Activated CD4-positive, alpha-beta T cell treated with anti-CD3 and anti-CD28 coated beads for 1 hour (primary cell): ENCODE measurements at regions not wholly inside any gene's neighbourhood (a gene's known extent, or its start where the extent isn't known, plus 50 kb on each side); places are given as distances from the start of the nearest gene placed in this dataset.
"Not testable (repeated sequence)": the region's sequence is repeated elsewhere in the genome, so short reads cannot be mapped to it uniquely, and the experiment has no call there.

Experiments used
- DNase-seq: peaks from one replicate; pipeline ENCODE4 v3.0.0-alpha.2; 2020

DNA sequence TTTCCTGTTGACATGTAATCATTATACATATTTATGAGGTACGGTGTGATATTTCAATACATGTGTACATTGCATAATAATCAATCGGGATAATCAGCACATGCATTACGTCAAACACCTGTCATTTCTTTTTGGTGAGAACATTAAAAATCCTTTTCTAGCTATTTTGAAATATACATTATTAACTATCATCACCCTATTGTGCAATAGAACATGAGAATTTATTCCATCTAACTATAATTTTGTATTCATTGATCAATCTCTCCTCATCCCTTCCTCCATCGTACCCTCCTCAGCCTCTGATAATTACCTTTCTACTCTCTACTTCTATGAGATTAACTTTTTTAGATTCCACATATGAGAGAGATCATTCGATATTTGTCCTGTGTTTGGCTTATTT, 170.9 kb upstream of the GHR start:
- no peak for DNase-seq

DNA sequence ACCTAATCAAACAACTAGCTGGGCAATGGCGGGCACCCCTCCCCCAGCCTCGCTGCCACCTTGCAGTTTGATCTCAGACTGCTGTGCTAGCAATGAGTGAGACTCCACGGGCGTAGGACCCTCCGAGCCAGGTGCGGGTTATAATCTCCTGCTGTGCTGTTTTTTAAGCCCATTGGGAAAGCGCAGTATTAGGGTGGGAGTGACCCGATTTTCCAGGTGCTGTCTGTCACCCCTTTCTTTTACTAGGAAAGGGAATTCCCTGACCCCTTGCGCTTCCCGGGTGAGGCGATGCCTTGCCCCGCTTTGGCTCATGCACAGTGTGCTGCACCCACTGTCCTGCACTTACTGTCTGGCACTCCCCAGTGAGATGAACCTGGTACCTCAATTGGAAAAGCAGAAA, 163.3 kb upstream of the GHR start:
- not testable (repeated sequence) for DNase-seq

DNA sequence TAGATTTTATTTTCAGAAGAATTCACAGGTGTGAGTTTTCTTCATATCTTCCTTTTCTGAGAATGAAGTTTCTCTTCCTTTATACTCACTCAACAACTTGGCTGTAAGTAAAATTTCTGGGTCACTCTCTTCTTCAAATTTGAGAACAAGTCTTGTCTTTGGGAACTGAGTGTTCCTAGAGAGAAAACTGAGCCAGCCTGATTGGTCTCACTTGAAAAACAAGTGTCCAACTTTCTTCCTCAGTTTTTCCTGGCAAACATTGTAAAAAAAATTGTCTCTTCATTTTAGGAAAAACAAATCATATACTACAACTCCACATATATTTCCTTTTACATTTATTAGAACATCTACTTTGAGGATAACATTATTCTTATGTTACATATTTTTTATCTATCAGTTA, 156.1 kb upstream of the GHR start:
- no peak for DNase-seq

DNA sequence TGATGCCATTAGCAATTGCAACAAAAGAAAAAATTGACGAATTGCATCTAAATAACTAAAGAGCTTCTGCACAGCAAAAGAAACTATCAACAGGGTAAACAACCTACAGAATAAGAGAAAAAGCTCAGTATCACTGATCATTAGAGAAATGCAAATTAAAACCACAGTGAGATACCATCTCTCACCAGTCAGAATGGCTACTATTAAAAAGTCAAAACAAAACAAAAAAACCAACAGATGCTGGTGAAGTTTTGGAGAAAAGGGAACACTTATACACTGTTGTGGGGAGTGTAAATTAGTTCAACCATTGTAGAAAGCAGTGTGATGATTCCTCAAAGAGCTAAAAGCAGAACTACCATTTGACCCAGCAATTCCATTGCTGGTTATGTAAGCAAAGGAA, 155.1 kb upstream of the GHR start:
- DNase-seq: not testable (repeated sequence)

DNA sequence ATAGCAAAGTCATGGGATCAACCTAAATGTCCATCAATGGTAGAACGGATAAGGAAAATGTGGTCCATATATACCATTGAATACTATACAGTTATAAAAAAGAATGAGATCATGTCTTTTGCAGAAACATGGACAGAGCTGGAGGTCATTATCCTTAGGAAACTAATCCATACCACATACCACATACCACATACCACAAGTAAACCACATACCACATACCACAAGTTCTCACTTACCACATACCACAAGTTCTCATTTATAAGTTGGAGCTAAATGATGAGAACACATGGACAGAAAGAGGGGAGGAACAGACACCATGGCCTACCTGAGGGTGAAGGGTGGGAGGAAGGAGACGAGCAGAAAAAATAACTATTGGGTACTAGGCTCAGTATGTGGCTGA, 154.6 kb upstream of the GHR start:
- no peak for DNase-seq

DNA sequence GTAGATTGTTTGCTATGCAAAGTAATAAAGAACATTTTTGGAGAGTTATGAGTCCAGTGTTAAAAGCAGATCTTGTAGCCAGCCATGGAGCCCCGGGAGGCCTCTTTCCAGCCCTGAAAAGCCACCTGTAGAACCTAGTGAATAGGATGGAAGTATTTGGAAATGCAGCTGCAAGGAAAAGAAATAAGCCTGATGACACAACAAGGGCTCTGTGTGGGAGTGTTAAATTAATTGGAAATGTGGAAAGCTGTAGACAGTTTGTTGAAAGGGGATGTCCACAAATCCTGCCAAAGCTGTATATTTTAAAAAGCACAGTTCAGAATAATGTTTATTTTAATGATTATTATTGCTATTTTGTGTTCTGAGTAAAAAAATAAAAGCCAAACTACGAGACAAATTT, 152.5 kb upstream of the GHR start:
- DNase-seq: no peak

DNA sequence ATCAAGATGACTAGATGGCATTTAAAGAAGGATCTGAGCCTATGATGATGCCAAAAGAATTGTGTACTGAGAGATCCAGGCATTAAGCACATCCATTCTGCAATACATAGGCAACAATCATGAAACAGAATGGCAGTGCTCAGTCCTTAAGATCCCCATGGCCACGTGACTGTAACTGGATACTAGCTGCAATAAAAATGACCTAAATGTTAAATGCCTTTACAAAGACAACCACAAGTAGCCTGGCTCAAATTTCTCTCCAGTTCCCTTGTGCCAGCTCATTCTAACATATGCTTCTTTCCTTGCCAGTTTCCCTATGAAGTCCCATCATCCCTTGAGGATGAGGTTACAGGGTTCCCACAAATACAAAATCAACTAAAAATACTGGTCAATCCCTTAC, 148.3 kb upstream of the GHR start:
- no peak for DNase-seq

DNA sequence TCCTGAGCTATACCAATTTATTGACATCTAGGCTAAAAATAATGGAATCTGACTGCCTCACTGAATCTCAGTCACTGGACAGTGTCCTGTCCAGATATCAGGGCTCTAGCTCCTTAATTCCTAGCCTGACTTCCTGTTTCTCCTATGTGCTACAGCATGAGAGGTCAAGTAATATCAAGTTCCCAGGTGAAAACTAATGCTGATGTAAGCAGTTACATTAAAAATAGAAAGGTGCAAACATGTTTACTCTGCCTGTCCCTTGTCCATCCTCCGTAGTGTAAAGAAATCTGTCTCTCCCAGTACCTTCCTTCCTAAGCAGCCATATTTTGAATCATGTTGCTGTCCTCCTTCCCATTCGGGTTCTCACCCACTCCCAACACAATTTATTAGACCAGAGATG, 145.9 kb upstream of the GHR start:
- DNase-seq: no peak

DNA sequence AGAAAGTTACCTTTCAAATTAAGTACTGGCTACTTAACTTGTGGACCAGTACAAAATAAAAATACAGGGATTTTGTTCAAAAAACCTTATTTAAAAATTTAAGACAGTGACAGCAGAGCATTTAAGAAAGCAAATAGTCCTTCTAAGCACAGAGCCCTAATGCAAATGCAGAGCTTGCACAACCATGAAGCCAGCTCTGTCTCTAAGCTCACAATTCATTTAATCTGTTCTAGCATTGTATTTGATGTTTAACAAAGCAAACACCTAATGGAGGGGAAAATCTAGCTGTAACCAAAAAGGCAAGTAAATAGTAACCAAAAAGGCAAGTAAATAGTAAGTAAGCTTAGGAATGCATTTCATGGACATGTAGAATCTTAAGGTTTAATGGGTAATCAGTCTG, 138.7 kb upstream of the GHR start:
- no peak for DNase-seq

DNA sequence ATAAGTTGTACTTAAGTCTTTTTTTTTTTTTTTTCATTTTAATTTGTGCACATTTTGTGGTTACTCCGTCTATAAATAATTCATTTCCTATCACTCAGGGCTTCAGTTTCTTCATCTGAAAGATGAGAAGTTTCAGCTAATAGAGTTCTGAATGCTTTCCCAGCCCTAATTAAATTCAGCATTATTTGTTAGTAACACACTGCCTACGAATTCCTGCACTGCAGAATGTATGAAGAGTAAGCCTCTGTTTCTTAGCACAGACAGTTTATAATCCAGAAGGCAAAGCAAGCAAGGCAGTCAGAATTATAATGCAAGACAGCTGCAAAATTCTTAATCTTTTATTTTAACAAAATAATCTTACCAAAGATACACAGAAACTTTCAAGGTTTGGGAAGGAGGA, 138.0 kb upstream of the GHR start:
- DNase-seq: no peak

DNA sequence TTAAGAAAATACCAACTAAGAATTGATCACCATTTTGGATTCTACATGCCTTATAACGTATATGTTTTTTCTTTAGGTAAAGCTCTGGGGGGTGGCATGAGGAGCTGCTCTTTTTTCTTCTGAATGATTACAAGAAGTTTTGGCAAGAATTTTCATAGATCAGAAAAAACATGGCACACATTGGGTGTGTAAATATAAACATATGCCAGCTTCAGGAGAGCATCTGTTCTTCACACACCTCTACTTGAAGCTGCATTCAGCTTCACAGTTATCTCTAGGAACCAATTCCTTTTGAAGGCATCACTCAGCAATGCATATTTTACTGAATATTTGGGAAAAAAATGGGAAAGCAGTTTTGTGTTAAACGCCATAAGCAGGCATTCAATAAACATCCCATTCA, 122.7 kb upstream of the GHR start:
- no peak for DNase-seq

DNA sequence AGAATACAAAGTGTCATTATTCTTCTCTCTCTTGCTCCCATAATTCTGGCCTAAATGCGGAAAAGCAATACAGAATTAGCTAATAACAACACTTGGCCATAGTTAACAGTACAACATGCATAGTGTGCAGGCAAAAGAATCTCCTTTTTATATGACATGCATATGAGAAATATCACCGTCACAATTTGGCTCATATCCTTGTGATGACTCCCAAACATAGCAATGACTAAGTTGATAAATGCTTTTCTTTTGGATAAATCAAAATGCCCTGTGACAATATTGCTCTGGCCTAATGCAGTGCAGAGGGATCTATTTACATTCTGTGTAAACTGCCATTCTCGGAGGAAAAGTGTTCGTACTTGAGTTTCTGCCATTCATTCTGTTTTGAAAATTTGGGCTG, 121.9 kb upstream of the GHR start:
- DNase-seq: no peak

DNA sequence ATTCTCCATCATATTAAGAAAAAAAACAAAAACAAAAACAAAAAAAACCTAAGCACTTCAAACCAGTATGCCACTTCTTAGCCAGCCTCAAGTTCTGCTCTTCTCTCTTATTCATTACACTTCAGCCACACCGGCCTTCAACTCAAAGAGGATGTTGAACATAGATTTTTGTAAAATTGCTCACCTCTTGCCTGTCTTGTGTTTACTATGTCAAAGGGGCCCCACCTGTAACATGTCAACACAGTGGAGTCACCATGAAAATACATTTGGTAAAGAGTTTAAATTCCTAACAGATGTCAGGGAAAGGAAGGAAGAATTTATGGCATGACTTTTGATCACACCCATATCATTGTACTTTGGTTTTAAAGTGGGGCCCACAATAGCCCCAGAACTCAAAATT, 121.1 kb upstream of the GHR start:
- no peak for DNase-seq

DNA sequence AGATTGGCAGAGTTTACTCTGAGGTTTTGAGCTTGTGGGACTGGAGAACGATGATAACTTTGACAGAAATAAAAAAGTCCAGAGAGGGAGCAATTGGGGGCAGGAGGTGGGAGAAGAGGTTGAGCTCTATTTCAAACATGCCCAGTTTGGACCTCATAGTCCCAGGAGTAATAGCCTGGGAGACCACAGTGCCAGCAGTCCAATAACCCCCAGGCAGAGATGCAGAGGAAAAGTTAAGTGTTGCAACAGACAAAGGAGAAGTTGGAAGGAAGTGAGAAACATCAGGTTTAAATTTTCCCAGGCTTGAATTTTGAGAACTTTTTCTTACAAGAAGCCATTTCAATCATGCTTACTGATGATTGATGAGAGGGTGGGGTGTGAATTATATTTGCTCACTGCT, 117.0 kb upstream of the GHR start:
- no peak for DNase-seq

DNA sequence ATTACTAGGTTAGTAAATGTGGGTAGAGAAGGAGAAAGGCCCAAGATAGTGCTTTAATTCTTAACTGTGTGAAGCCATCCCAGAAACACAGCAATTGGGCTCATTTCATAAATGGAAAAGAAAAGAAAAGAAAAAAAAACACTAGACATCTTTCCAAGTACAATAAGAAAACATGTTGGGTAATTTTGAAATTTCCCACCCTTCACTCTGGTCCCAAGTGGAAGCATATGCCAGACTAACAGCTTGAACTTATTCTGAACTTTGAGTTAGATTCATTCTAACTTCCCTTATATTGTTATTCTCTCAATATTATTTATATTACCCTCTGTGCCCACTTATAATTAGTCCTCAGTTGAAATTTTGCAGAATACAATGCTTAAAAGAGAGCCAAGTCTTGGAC, 113.4 kb upstream of the GHR start:
- DNase-seq: no peak

DNA sequence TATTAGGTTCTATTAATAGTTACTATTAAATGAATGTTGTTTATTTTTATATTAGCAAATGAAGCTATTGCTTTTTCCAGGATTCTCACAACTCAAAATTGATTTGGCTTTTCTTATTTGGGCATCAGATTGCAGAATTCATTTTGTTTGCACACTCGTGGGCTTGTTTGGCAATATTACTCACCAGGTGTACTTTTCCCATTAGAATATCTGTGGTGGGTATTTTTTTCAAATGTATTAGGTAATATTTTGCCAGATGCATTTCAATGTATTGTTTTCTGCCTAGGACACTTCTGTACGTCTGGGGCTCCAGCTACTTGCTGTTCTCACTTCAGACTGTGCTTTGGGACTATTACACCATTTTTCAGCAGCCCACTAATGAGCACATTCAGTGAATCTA, 108.0 kb upstream of the GHR start:
- DNase-seq: no peak

DNA sequence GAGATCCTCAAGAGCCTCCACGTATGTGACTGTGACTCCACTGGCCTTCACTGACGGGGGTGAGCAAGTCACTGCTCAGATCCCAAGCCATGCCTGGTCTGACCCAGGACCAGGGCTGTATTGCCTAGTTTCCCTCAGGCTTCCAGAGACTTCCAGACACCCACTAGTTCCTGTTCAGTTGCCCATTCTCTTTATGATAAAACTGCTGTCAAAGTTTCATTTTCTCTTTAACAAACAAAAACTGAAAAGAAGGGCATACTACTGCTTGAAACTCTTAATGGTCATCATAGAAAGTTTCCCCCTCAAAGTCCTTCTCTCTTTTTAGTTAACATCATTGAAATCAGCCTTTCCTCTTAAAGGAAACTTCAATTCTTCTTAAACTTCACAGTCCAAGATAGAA, 105.7 kb upstream of the GHR start:
- DNase-seq: no peak

DNA sequence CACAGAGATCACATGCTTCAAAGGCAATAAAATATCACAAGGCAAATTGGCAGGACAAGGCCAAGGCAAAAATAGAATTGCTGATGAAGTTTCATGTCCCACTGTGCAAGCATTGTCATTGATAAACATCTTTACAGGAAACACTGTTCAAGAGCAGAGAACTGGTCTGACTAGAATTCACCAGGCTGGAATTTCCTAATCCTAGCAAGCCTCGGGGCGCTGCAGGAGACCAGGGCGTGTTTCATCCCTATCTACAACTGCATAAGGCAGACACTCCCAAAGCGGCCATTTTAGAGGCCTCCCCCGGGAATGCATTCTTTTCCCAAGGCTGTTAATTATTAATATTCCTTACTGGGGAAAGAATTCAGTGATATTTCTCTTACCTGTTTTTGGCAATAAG, 103.7 kb upstream of the GHR start:
- DNase-seq: not testable (repeated sequence)

DNA sequence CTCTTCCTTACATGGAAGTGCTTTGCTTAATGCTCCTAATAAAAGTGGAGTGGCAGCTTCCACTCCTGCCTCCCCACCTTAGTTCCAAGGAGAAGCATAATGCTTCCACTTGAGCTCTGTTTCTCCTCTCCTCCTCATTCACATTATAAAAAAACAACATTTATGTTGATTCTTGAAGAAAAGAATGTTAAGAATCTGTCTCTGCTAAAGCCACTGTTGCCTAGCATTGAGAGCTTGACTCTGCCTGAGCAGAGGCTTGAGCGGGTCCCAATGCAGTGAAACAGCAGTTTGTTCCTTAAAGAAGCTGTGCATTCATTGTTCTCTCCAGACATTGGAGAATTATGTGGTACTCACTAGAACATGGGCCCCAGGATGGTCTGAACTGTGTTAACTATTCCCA, 101.5 kb upstream of the GHR start:
- DNase-seq: no peak

DNA sequence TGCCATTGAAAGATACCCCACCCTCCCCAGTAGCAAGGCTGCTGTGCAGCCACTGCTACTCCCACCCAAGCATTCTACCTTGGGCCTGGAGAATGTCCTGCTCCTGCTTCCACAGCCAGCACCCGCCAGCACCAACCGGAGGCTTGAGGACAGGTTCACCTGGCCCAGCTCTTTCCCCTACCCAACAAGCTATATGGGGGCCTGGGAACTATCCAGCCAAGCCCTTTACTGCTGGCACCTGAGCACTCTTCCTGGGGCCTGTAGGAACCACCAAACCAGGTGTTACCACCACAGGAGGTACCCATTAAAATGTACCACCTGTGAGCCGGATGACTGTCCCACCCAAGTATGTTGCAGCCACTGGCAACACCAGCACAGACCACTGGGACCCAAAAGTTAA, 86.1 kb upstream of the GHR start:
- DNase-seq: no peak

DNA sequence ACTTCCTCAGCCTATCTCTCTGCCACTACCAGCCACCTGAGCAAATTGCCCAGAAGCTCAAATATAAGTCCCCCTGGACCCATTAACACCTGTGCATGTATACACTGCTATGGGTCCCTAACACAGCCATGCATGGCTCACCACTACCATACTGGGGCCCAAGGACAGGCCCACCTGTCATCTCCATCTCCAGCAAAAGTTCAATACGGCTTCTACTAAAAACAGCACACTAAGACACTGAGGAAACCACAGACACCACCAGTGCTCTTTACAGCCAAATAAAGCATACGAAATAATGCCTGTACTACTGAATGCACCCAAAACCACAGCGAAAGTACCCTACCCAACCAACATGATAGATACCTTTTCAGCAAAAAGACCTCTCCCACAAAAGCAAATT, 85.6 kb upstream of the GHR start:
- DNase-seq: no peak

DNA sequence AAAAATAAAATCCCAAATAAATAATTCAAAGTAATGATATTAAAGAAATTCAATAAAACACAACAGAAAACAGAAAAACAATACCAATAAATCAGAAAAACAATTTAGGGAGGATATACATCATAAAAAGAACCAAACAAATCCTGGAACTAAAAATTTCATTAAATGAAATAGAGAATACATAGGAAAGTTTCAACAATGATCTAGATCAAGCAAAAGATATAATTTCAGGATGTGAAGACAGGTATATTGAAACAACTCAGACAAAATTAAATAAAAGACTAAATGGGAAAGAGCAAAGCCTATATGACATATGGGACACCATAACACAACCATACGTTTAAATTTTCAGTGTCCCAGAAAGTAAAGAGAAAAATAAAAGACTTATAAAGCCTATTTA, 85.1 kb upstream of the GHR start:
- no peak for DNase-seq

DNA sequence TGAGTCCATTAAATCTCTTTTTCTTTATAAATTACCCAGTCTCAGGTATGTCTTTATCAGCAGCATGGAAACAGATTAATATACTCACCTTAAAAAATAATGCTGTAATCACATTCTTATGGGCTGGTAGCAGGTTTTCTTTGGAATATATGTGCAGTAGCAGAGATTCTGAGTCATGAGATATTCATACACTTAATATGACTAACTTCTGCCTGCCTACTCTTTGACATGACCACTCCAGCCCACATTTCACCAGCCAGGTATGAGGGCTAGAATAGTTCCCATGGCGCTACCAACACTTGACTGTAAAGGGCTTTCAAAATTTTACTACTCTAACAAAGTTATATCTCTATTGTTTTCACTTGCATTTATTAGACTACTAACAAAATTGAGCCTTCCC, 74.1 kb upstream of the GHR start:
- DNase-seq: no peak

DNA sequence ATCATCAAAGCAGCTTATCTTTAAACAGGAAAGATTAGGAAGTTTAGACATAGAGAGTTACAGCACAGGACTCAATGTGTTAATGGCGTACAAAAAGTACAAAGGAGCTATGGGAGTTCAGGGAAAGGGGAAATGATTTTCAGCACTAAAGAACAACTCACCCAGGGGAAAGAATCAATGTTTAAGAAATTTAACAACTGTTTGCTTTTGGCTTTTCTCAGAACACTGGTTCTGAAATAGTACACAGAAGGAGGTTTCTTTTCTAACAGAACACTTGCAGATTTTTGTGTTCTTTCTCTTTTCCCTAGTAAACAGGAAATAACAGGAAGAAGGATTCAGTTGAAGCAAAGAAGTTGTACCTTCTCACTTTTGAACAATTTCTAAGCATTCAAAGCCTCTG, 71.3 kb upstream of the GHR start:
- DNase-seq: no peak

DNA sequence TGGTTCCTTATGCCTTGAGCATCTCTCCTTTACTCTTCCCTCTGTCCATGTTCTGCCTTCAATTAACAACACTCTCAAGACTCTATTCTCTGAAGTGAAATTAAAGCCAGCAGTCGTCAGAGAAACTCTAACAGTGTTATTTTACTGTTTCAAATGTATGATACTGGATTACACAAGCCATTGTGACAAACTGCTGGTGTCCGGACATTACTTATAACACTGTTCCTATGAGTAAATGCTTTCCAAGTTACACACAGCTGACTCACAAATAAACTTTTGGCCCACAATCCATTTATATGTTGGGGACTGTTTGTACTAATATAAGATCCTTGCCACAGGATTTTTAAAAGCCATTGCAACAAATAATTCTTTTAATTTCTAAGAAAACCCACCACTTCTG, 63.2 kb upstream of the GHR start:
- DNase-seq: no peak

DNA sequence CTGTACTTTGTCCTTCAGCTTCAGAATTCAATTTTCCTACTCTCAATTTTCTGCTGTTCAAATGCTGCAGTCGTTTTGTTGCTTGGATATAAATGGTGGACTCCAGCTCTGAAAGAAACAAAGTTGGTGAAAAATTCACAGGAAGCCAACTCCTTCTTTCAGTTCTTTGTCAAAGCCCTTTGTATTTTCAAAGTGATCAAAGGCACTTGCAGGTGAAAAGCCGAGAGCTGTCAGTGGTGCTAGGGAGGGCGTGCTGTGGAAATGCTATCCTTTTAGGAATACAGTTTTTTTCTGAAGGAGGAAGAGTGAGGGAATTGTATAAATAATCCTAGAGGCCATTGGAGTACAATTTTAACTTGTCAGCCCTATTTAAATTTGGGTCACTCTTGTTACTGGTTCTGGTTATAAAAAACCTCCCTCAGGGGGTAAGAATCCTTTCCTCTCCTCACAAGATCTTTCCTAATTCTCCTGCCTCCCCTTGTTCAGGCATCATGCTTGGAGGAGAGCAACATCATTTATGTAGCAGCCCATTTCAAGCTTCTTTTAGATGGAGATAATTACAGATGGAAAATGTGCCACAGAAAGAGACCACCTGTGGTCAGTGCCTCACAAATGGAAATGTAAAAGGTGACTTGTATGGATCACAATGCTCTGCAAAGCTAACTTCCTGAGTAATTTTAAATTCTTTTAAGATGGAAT, 62.5 kb upstream of the GHR start:
- no peak for DNase-seq
